GM06990 (cell line): ENCODE measurements at regions not wholly inside any gene's neighbourhood (a gene's known extent, or its start where the extent isn't known, plus 50 kb on each side); places are given as distances from the start of the nearest gene placed in this dataset.

Experiments used
- DNase-seq: peaks from one replicate; pipeline ENCODE4 v3.0.0-alpha.2; 2011; ENCODE audit not compliant: insufficient read length; ENCODE audit errors: extremely low read depth
- H3K27me3 ChIP-seq: replicated peaks from 2 replicates; pipeline ENCODE4 v1.6.0; 2011; ENCODE audit warnings: low read length; ENCODE audit not compliant: control insufficient read depth, insufficient read depth
- H3K36me3 ChIP-seq: 2 replicates; pipeline ENCODE4 v1.5.1; 2011; ENCODE audit warnings: low read length; ENCODE audit not compliant: control insufficient read depth, insufficient read depth
- H3K4me3 ChIP-seq: replicated peaks from 2 replicates; pipeline ENCODE4 v1.5.1; 2011; ENCODE audit warnings: low read depth, mild to moderate bottlenecking, control low read depth, low read length
- TF ChIP-seq, protein P1 (sequence below): IDR thresholded peaks from 2 replicates; pipeline ENCODE4 v1.5.1; 2011; ENCODE audit warnings: low read length, control low read depth, mild to moderate bottlenecking, inconsistent platforms; ENCODE audit not compliant: insufficient read depth, poor library complexity, severe bottlenecking

DNA sequence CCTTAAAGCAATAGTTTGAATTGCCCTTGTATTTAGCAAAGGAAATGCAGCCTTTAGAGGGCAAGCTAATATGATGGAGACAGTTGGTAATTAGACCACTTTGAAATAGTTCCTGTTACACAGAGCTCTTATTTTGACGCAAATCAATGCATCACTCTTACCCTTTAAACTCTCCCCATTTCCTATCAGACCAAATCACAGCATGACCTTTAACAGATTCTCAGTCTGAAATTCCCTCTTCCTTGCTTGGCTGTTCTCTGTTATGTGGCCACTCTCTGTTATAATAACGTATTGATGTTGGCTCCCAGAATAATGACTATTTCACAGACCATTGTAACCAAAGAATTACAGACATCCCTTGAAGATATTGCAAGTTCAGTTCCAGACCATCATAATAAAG, 66.9 kb upstream of the NGF start:
- no peak overlapping the region for H3K4me3 ChIP-seq
- no peaks in the 10 kb centered on the region; the same call in 1 of the 2 replicates for H3K27me3 ChIP-seq
- no peak for DNase-seq
- TF ChIP-seq, protein P1, sequence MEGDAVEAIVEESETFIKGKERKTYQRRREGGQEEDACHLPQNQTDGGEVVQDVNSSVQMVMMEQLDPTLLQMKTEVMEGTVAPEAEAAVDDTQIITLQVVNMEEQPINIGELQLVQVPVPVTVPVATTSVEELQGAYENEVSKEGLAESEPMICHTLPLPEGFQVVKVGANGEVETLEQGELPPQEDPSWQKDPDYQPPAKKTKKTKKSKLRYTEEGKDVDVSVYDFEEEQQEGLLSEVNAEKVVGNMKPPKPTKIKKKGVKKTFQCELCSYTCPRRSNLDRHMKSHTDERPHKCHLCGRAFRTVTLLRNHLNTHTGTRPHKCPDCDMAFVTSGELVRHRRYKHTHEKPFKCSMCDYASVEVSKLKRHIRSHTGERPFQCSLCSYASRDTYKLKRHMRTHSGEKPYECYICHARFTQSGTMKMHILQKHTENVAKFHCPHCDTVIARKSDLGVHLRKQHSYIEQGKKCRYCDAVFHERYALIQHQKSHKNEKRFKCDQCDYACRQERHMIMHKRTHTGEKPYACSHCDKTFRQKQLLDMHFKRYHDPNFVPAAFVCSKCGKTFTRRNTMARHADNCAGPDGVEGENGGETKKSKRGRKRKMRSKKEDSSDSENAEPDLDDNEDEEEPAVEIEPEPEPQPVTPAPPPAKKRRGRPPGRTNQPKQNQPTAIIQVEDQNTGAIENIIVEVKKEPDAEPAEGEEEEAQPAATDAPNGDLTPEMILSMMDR = no peak
- no peaks in the 10 kb centered on the region for H3K36me3 ChIP-seq

DNA sequence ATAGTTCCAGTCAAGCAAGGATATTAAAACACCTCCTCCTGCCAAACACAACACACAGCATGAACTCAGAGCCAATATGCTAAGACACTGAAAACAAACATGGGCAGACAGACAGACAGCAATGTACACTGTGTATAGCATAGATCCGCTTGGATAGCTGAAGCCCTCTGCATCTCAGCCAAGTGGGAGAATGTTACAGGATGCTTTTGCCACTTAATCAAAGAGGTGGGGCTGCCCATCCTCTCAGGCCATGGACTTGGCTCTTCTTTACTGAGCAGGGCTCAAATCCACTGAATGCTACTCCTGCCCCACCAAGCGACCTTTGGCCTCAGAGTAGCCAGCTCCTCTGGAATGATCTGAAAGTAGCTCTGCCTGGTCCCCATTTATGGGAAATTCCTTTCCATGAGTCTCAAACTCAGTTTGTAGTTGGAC, 64.7 kb upstream of the NGF start:
- DNase-seq = no peak
- H3K4me3 ChIP-seq = no peak overlapping the region
- TF ChIP-seq, protein P1 = no peak

DNA sequence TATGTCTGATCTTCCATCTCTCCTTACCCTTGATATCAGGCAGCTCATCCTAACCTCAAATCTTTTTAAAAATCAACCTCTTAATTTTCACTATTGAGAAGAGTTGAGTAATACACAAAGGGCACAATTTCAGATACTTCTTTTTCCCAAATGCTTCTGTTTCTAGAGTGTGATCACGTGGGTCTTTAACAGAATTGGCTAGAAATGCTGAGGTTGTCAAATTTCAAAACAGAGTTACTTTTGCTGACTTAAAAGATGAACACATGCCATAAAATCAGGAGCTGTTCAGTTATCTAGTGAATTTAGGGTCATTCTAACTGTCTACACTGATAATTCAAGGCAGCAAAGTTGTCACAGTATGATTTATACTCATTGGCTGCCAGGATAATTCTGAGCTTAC, 63.6 kb upstream of the NGF start:
- DNase-seq = no peak
- H3K36me3 ChIP-seq = no peaks in the 10 kb centered on the region
- TF ChIP-seq, protein P1 = no peak
- no peaks in the 10 kb centered on the region; the same call in 1 of the 2 replicates for H3K27me3 ChIP-seq
- H3K4me3 ChIP-seq = no peak overlapping the region

More for the DNA sequence above, 64.7 kb upstream of the NGF start:
- Histone ChIP-seq H3K36me3 (no peaks in the 10 kb centered on the region), H3K27me3 (no peaks in the 10 kb centered on the region; the same call in 1 of the 2 replicates)

DNA sequence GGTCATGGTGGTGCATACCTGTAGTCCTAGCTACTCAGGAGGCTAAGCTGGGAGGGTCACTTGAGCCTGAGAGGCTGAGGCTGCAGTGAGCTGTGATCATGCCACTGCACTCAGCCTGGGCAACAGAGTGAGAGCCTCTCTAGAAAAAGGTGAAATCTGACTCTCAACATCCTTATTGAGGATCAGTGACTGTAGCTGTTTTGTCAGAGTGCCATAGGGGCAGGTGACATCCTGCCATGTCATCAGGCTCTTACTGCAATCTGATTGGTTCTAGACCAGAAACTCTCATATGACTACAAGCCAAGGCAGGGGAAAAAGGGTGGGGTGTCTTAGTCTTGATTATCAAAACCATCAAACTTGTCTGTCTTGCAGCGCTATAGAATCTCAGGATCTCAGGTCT, 62.8 kb upstream of the NGF start:
- no peak for DNase-seq

DNA sequence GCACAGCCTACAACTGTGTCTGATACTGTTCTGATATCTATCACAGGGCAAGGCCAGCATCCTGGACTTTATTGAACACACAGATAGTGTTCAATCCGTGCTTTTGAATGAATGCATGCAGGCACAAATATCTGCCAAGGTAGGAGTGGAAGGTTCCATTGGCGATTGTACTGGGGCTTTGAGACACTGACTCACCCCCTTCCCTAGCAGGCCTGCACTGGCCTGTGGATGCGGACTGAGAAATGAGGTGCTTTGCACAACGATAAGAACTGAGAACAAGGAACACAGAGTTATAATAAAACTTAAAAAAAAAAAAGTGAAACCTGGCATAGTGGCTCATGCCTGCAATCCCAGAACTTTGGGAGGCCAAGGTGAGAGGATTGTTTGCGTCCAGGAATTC, 62.4 kb upstream of the NGF start:
- TF ChIP-seq, protein P1 = no peak
- no peak for DNase-seq
- no peaks in the 10 kb centered on the region for H3K36me3 ChIP-seq
- H3K27me3 ChIP-seq = no peaks in the 10 kb centered on the region; the same call in 1 of the 2 replicates
- H3K4me3 ChIP-seq = no peak overlapping the region

More for the DNA sequence above, 62.8 kb upstream of the NGF start:
- TF ChIP-seq, protein P1 = no peak
- H3K27me3 ChIP-seq = no peaks in the 10 kb centered on the region; the same call in 1 of the 2 replicates
- no peaks in the 10 kb centered on the region for H3K36me3 ChIP-seq
- H3K4me3 ChIP-seq = no peak overlapping the region

DNA sequence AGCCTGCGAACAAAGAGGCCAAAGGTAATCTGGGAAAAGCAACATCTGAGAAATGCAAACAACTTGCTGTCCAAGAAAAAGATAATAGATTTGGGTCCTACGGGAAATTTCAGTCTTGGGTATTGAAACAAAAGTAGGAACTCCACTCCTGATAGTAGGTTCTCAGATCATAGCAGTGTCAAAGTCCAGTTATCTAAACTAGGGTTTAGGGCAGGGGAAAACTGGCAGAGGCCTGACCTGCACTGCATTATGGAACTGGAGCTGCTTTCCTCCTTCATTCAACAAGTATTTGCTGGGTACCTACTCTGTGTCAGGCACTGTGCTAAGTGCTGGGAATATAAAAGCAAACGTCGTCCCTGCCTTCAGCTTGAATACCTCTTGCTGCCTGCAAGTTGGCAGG, 60.7 kb upstream of the NGF start:
- DNase-seq = no peak
- TF ChIP-seq, protein P1 = no peak
- no peaks in the 10 kb centered on the region for H3K36me3 ChIP-seq
- no peaks in the 10 kb centered on the region; the same call in 1 of the 2 replicates for H3K27me3 ChIP-seq
- H3K4me3 ChIP-seq = no peak overlapping the region
